HepG2 (cell line): ENCODE measurements at regions not wholly inside any gene's neighbourhood (a gene's known extent, or its start where the extent isn't known, plus 50 kb on each side); places are given as distances from the start of the nearest gene placed in this dataset.

Source experiments
- ATAC-seq: fragments of 200-7000 bp; cut with Tn5 transposase; 3 replicates; pipeline ENCODE4 v1.9.1; 2020; ENCODE audit warnings: mild to moderate bottlenecking, moderate library complexity
- BruUV-seq: library from RNA; stranded (reverse); fragments of 400-500 nt; replicated peaks from 2 replicates; lab custom pipeline; 2021; lab: Mats Ljungman, UMichigan
- CTCF ChIA-PET: fragments of 300-600 bp; formaldehyde crosslinking; extraction: SDS; loops from one replicate; lab custom pipeline; 2021; ENCODE audit warnings: low total read pairs, inconsistent platforms, low intra/inter-chr PET ratio; lab: Yijun Ruan, JAX
- POLR2A ChIA-PET: fragments of 350-600 bp; sonication (Branson Sonifier 250); formaldehyde crosslinking; loops from one replicate; lab custom pipeline; 2020; ENCODE audit warnings: antibody characterized with exemption, inconsistent platforms; lab: Yijun Ruan, JAX
- DNase-seq: peaks from one replicate; pipeline ENCODE4 v3.0.0-alpha.2; 2015; ENCODE audit warnings: low spot score
- FAIRE-seq: peaks from 3 replicates; lab custom pipeline; 2011; peaks lifted over from hg19 to GRCh38; lab: Jason Lieb, UNC
- H2AFZ ChIP-seq: one replicate; pipeline ENCODE4 v1.6.1; 2011; ENCODE audit warnings: low read length, inconsistent platforms
- H3K27ac ChIP-seq: fragments of 300-600 bp; 3 replicates; pipeline ENCODE4 v1.8.0; 2011; ENCODE audit warnings: mixed run types, mild to moderate bottlenecking, mixed read lengths, low read length, inconsistent platforms; ENCODE audit not compliant: insufficient read depth; ENCODE audit errors: extremely low read length
- H3K27me3 ChIP-seq, 2 experiments: fragments of 200-600 bp in 1 of 2; 2 replicates in 1 of 2; 3 replicates in 1 of 2; pipeline versions ENCODE4 v1.6.0 to v1.8.0; 2011; ENCODE audit warnings: low read length in 2 of 2, mild to moderate bottlenecking in 2 of 2, moderate library complexity in 2 of 2, inconsistent platforms in 1 of 2; ENCODE audit not compliant: insufficient read depth in 2 of 2, control insufficient read depth in 1 of 2
- H3K36me3 ChIP-seq, 2 experiments: fragments of 200-600 bp in 1 of 2; replicated peaks in 1 of 2; 2 replicates in 1 of 2; 3 replicates in 1 of 2; pipeline versions ENCODE4 v1.5.1 to v1.8.0; 2011; ENCODE audit warnings: low read length in 2 of 2, inconsistent platforms in 1 of 2; ENCODE audit not compliant: insufficient read depth in 2 of 2, control insufficient read depth in 1 of 2
- H3K4me1 ChIP-seq: 2 replicates; pipeline ENCODE4 v1.5.1; 2012; ENCODE audit warnings: low read length, inconsistent platforms; ENCODE audit not compliant: insufficient read depth
- H3K4me2 ChIP-seq: 2 replicates; pipeline ENCODE4 v1.6.0; 2011; ENCODE audit warnings: low read depth, low read length, inconsistent platforms
- H3K4me3 ChIP-seq, 3 experiments: fragments of 200-600 bp in 1 of 3; sonication (generic), shearing (Covaris generic) in 1 of 3; replicated peaks in 1 of 3; 2 replicates each; pipeline ENCODE4 v1.5.1; 2011 to 2016; ENCODE audit warnings: low read length in 3 of 3, inconsistent platforms in 2 of 3, low read depth in 2 of 3, mild to moderate bottlenecking in 2 of 3, control low read depth in 1 of 3, mixed read lengths in 1 of 3; ENCODE audit not compliant: insufficient read depth in 1 of 3
- H3K79me2 ChIP-seq: one replicate; pipeline ENCODE4 v1.6.1; 2011; ENCODE audit warnings: low read length, inconsistent platforms; ENCODE audit not compliant: insufficient read depth
- H3K9ac ChIP-seq: 2 replicates; pipeline ENCODE4 v1.6.0; 2011; ENCODE audit warnings: mild to moderate bottlenecking, low read depth, low read length, inconsistent platforms; ENCODE audit not compliant: insufficient read depth
- H3K9me3 ChIP-seq: 2 replicates; pipeline ENCODE4 v1.5.1; 2012; ENCODE audit warnings: mild to moderate bottlenecking, low read length
- H4K20me1 ChIP-seq: 2 replicates; pipeline ENCODE4 v1.6.0; 2011; ENCODE audit warnings: inconsistent platforms, mild to moderate bottlenecking, low read length, moderate library complexity; ENCODE audit not compliant: insufficient read depth
- ARID3A ChIP-seq: IDR thresholded peaks from 2 replicates; pipeline ENCODE4 v1.6.1; 2012; ENCODE audit warnings: low read depth, low read length, improper control_type of control experiment
- ATF1 ChIP-seq: IDR thresholded peaks from 2 replicates; pipeline ENCODE4 v1.6.1; 2016; ENCODE audit warnings: mild to moderate bottlenecking, control low read depth
- RBAK ChIP-seq: sonication (generic); formaldehyde crosslinking; IDR thresholded peaks from 2 replicates; pipeline ENCODE4 v1.5.1; 2020; ENCODE audit warnings: mild to moderate bottlenecking, missing genetic modification reagents
- STAT6 ChIP-seq: sonication (generic); formaldehyde crosslinking; IDR thresholded peaks from 2 replicates; pipeline ENCODE4 v1.4.0; 2020; ENCODE audit warnings: missing genetic modification reagents, mild to moderate bottlenecking, borderline replicate concordance
- TAF1 ChIP-seq: sonication (generic); formaldehyde crosslinking; IDR thresholded peaks from 2 replicates; pipeline ENCODE4 v1.4.0; 2020; ENCODE audit warnings: missing genetic modification reagents
- ZFP36L1 ChIP-seq: sonication (generic); formaldehyde crosslinking; IDR thresholded peaks from 2 replicates; pipeline ENCODE4 v1.8.0; 2022; ENCODE audit warnings: mild to moderate bottlenecking, missing genetic modification reagents, moderate library complexity
- ZNF101 ChIP-seq: sonication (generic); formaldehyde crosslinking; IDR thresholded peaks from 2 replicates; pipeline ENCODE4 v1.4.0; 2020; ENCODE audit warnings: mild to moderate bottlenecking, low read depth, missing genetic modification reagents, borderline replicate concordance
- ZNF580 ChIP-seq: IDR thresholded peaks from 2 replicates; pipeline ENCODE4 v1.6.1; 2016; ENCODE audit warnings: low read depth, borderline replicate concordance
- ZNF800 ChIP-seq: sonication (generic); formaldehyde crosslinking; IDR thresholded peaks from 2 replicates; pipeline ENCODE4 v1.4.0; 2020; ENCODE audit warnings: missing genetic modification reagents
- WGBS: methylation state at CpG from one replicate; pipeline ENCODE4 v1.1.6; 2017; ENCODE audit warnings: low lambda C conversion rate; 5-methylcytosine and 5-hydroxymethylcytosine counted together
- in situ Hi-C: cut with HindIII; loops from 2 replicates; pipeline ENCODE4 v1.10.0; 2017; ENCODE audit warnings: low pct_unique_long_range_greater_than_20kb; ENCODE audit not compliant: extremely low pct_ligation_motif_present
- intact Hi-C: fragments of 100-400 bp; cut with micrococcal nuclease; formaldehyde crosslinking; loops from one replicate; pipeline ENCODE4 v1.10.0; 2022; ENCODE audit not compliant: unreplicated experiment

GRCh38 chr9:135342206-135343130 is 137.1 kb upstream of the PPP1R26 start:
- no peak overlapping the region for H3K27ac ChIP-seq
- WGBS = 0% methylated on average over 1 of the region's 23 CpGs
- intact Hi-C loops = no loop called here
- no peaks in the 10 kb centered on the region for H3K9me3 ChIP-seq
- H4K20me1 ChIP-seq = peaks cover 8% of the 10 kb centered on the region; the same call in 1 of the 2 replicates
- no peaks in the 10 kb centered on the region for H3K79me2 ChIP-seq
- no peaks in the 10 kb centered on the region for H3K4me1 ChIP-seq
- ATAC-seq (no peak), FAIRE-seq (no peak), DNase-seq (no peak)
- H3K27me3 ChIP-seq = peaks cover 15 to 75% of the 10 kb centered on the region in 2 experiments
- BruUV-seq = no TSS peak
- CTCF ChIA-PET = interaction anchor here (3.8 kb wide), 1 partner anchor 256 kb away, joined by 38 read pairs; the partner anchor contains the start of gene OLFM1
- no peak overlapping the region for H3K4me2 ChIP-seq
- no peak overlapping the region for H3K4me3 ChIP-seq
- POLR2A ChIA-PET = no interaction called here
- no peak overlapping the region for H2AFZ ChIP-seq
- no peak overlapping the region for H3K9ac ChIP-seq
- H3K36me3 ChIP-seq = no peaks in the 10 kb centered on the region
- no peak for TF ChIP-seq ZNF800
- no peak for TF ChIP-seq RBAK (CRISPR knock-in tag)
- no peak for TF ChIP-seq STAT6 (CRISPR knock-in tag)
- no peak for TF ChIP-seq ZNF580 (CRISPR knock-in tag)
- TF ChIP-seq ZNF101 = no peak
- TF ChIP-seq ARID3A = no peak
- no peak for TF ChIP-seq TAF1 (CRISPR knock-in tag)
- no peak for TF ChIP-seq ATF1
- no peak for TF ChIP-seq ZFP36L1
- in situ Hi-C loops = no loop called here
